HepG2 (cell line): ENCODE measurements at regions not wholly inside any gene's neighbourhood (a gene's known extent, or its start where the extent isn't known, plus 50 kb on each side); places are given as distances from the start of the nearest gene placed in this dataset.

Experiments used
- ATAC-seq: fragments of 200-7000 bp; cut with Tn5 transposase; 3 replicates; pipeline ENCODE4 v1.9.1; 2020; ENCODE audit warnings: mild to moderate bottlenecking, moderate library complexity
- BruUV-seq: library from RNA; stranded (reverse); fragments of 400-500 nt; replicated peaks from 2 replicates; lab custom pipeline; 2021; lab: Mats Ljungman, UMichigan
- CTCF ChIA-PET: fragments of 300-600 bp; formaldehyde crosslinking; extraction: SDS; loops from one replicate; lab custom pipeline; 2021; ENCODE audit warnings: low total read pairs, inconsistent platforms, low intra/inter-chr PET ratio; lab: Yijun Ruan, JAX
- POLR2A ChIA-PET: fragments of 350-600 bp; sonication (Branson Sonifier 250); formaldehyde crosslinking; loops from one replicate; lab custom pipeline; 2020; ENCODE audit warnings: antibody characterized with exemption, inconsistent platforms; lab: Yijun Ruan, JAX
- DNase-seq: peaks from one replicate; pipeline ENCODE4 v3.0.0-alpha.2; 2015; ENCODE audit warnings: low spot score
- FAIRE-seq: peaks from 3 replicates; lab custom pipeline; 2011; peaks lifted over from hg19 to GRCh38; lab: Jason Lieb, UNC
- H2AFZ ChIP-seq: one replicate; pipeline ENCODE4 v1.6.1; 2011; ENCODE audit warnings: low read length, inconsistent platforms
- H3K27ac ChIP-seq: fragments of 300-600 bp; 3 replicates; pipeline ENCODE4 v1.8.0; 2011; ENCODE audit warnings: mixed run types, mild to moderate bottlenecking, mixed read lengths, low read length, inconsistent platforms; ENCODE audit not compliant: insufficient read depth; ENCODE audit errors: extremely low read length
- H3K27me3 ChIP-seq, 2 experiments: fragments of 200-600 bp in 1 of 2; 2 replicates in 1 of 2; 3 replicates in 1 of 2; pipeline versions ENCODE4 v1.6.0 to v1.8.0; 2011; ENCODE audit warnings: low read length in 2 of 2, mild to moderate bottlenecking in 2 of 2, moderate library complexity in 2 of 2, inconsistent platforms in 1 of 2; ENCODE audit not compliant: insufficient read depth in 2 of 2, control insufficient read depth in 1 of 2
- H3K36me3 ChIP-seq, 2 experiments: fragments of 200-600 bp in 1 of 2; replicated peaks in 1 of 2; 2 replicates in 1 of 2; 3 replicates in 1 of 2; pipeline versions ENCODE4 v1.5.1 to v1.8.0; 2011; ENCODE audit warnings: low read length in 2 of 2, inconsistent platforms in 1 of 2; ENCODE audit not compliant: insufficient read depth in 2 of 2, control insufficient read depth in 1 of 2
- H3K4me1 ChIP-seq: 2 replicates; pipeline ENCODE4 v1.5.1; 2012; ENCODE audit warnings: low read length, inconsistent platforms; ENCODE audit not compliant: insufficient read depth
- H3K4me2 ChIP-seq: 2 replicates; pipeline ENCODE4 v1.6.0; 2011; ENCODE audit warnings: low read depth, low read length, inconsistent platforms
- H3K4me3 ChIP-seq, 3 experiments: fragments of 200-600 bp in 1 of 3; sonication (generic), shearing (Covaris generic) in 1 of 3; replicated peaks in 1 of 3; 2 replicates each; pipeline ENCODE4 v1.5.1; 2011 to 2016; ENCODE audit warnings: low read length in 3 of 3, inconsistent platforms in 2 of 3, low read depth in 2 of 3, mild to moderate bottlenecking in 2 of 3, control low read depth in 1 of 3, mixed read lengths in 1 of 3; ENCODE audit not compliant: insufficient read depth in 1 of 3
- H3K79me2 ChIP-seq: one replicate; pipeline ENCODE4 v1.6.1; 2011; ENCODE audit warnings: low read length, inconsistent platforms; ENCODE audit not compliant: insufficient read depth
- H3K9ac ChIP-seq: 2 replicates; pipeline ENCODE4 v1.6.0; 2011; ENCODE audit warnings: mild to moderate bottlenecking, low read depth, low read length, inconsistent platforms; ENCODE audit not compliant: insufficient read depth
- H3K9me3 ChIP-seq: 2 replicates; pipeline ENCODE4 v1.5.1; 2012; ENCODE audit warnings: mild to moderate bottlenecking, low read length
- H4K20me1 ChIP-seq: 2 replicates; pipeline ENCODE4 v1.6.0; 2011; ENCODE audit warnings: inconsistent platforms, mild to moderate bottlenecking, low read length, moderate library complexity; ENCODE audit not compliant: insufficient read depth
- ARID2 ChIP-seq: sonication (generic); formaldehyde crosslinking; IDR thresholded peaks from 2 replicates; pipeline ENCODE4 v1.8.1; 2022; ENCODE audit warnings: mild to moderate bottlenecking, missing genetic modification reagents, borderline replicate concordance
- EEA1 ChIP-seq: sonication (generic); formaldehyde crosslinking; IDR thresholded peaks from 2 replicates; pipeline ENCODE4 v1.5.1; 2020; ENCODE audit warnings: mild to moderate bottlenecking, missing genetic modification reagents, borderline replicate concordance
- KDM2A ChIP-seq: sonication (generic); formaldehyde crosslinking; IDR thresholded peaks from 2 replicates; pipeline ENCODE4 v1.4.0; 2020; ENCODE audit warnings: low read depth, missing genetic modification reagents, borderline replicate concordance
- MBNL3 ChIP-seq: fragments of 250-450 bp; sonication (Bioruptor Pico); conservative IDR thresholded peaks from 2 replicates; pipeline ENCODE4 v1.8.0; 2022; ENCODE audit warnings: mild to moderate bottlenecking, inconsistent platforms
- MTERF4 ChIP-seq: sonication (generic); formaldehyde crosslinking; IDR thresholded peaks from 2 replicates; pipeline ENCODE4 v1.8.0; 2023; ENCODE audit warnings: mild to moderate bottlenecking, missing genetic modification reagents
- PHF20 ChIP-seq: sonication (generic); formaldehyde crosslinking; IDR thresholded peaks from 2 replicates; pipeline ENCODE4 v1.5.0; 2020; ENCODE audit warnings: mild to moderate bottlenecking, missing genetic modification reagents
- SRSF1 ChIP-seq: fragments of 200-400 bp; formaldehyde crosslinking; optimal IDR thresholded peaks from 2 replicates; pipeline ENCODE3; 2017; ENCODE audit warnings: mild to moderate bottlenecking, low read depth, low read length, moderate library complexity
- ZBTB49 ChIP-seq: sonication (generic); formaldehyde crosslinking; IDR thresholded peaks from 2 replicates; pipeline ENCODE4 v1.4.0; 2020; ENCODE audit warnings: missing genetic modification reagents, borderline replicate concordance
- ZFP82 ChIP-seq: sonication (generic); formaldehyde crosslinking; IDR thresholded peaks from 2 replicates; pipeline ENCODE4 v1.5.1; 2020; ENCODE audit warnings: mild to moderate bottlenecking, missing genetic modification reagents, borderline replicate concordance
- ZFP90 ChIP-seq: sonication (generic); formaldehyde crosslinking; IDR thresholded peaks from 2 replicates; pipeline ENCODE4 v1.8.0; 2022; ENCODE audit warnings: missing genetic modification reagents, mild to moderate bottlenecking, inconsistent platforms, borderline replicate concordance
- ZNF496 ChIP-seq: sonication (generic); formaldehyde crosslinking; IDR thresholded peaks from 2 replicates; pipeline ENCODE4 v1.8.1; 2023; ENCODE audit warnings: mild to moderate bottlenecking, moderate library complexity, missing genetic modification reagents; ENCODE audit not compliant: insufficient replicate concordance
- ZNF703 ChIP-seq: sonication (generic); formaldehyde crosslinking; IDR thresholded peaks from 2 replicates; pipeline ENCODE4 v1.5.1; 2020; ENCODE audit warnings: missing genetic modification reagents, mild to moderate bottlenecking, moderate library complexity, borderline replicate concordance
- WGBS: methylation state at CpG from one replicate; pipeline ENCODE4 v1.1.6; 2017; ENCODE audit warnings: low lambda C conversion rate; 5-methylcytosine and 5-hydroxymethylcytosine counted together
- in situ Hi-C: cut with HindIII; loops from 2 replicates; pipeline ENCODE4 v1.10.0; 2017; ENCODE audit warnings: low pct_unique_long_range_greater_than_20kb; ENCODE audit not compliant: extremely low pct_ligation_motif_present
- intact Hi-C: fragments of 100-400 bp; cut with micrococcal nuclease; formaldehyde crosslinking; loops from one replicate; pipeline ENCODE4 v1.10.0; 2022; ENCODE audit not compliant: unreplicated experiment

- BruUV-seq = no TSS peak
- no peak for DNase-seq
- TF ChIP-seq ZFP82 (CRISPR knock-in tag) = no peak
- no peak for TF ChIP-seq MTERF4 (CRISPR knock-in tag)
- TF ChIP-seq ZFP90 (CRISPR knock-in tag) = no peak
- no peak for TF ChIP-seq ZNF496
- no peak overlapping the region for H3K27ac ChIP-seq
- H3K4me3 ChIP-seq = no peak overlapping the region
- ChIA-PET POLR2A (no interaction called here), CTCF (no interaction called here)
- no peaks in the 10 kb centered on the region for H3K79me2 ChIP-seq
- FAIRE-seq = no peak
- H3K36me3 ChIP-seq = no peaks in the 10 kb centered on the region
- 0% methylated on average over 2 of the region's 2 CpGs for WGBS
- intact Hi-C loops (no loop called here), in situ Hi-C loops (no loop called here)
- H3K4me2 ChIP-seq = no peak overlapping the region
- H3K9me3 ChIP-seq = no peaks in the 10 kb centered on the region
- no peak overlapping the region for H2AFZ ChIP-seq
- no peak for ATAC-seq
- H3K27me3 ChIP-seq = no peaks in the 10 kb centered on the region
- H3K9ac ChIP-seq = no peak overlapping the region
- no peaks in the 10 kb centered on the region for H4K20me1 ChIP-seq
- H3K4me1 ChIP-seq = no peaks in the 10 kb centered on the region
Observed at GRCh38 chrX:149322316-149322715, 182.8 kb downstream of the IDS start.

- no peaks in the 10 kb centered on the region for H3K9me3 ChIP-seq
- TF ChIP-seq ARID2 (CRISPR knock-in tag) (no peak), ZNF703 (no peak), EEA1 (CRISPR knock-in tag) (no peak), MBNL3 (CRISPR knock-in tag) (no peak), PHF20 (no peak), ZBTB49 (no peak), SRSF1 (no peak), KDM2A (CRISPR knock-in tag) (no peak)
Observed at GRCh38 chrX:149313871-149314371, 191.2 kb downstream of the IDS start.

More at GRCh38 chrX:149313871-149314371, 191.2 kb downstream of the IDS start:
- Histone ChIP-seq H3K4me1 (no peaks in the 10 kb centered on the region), H4K20me1 (no peaks in the 10 kb centered on the region), H3K4me3 (no peak overlapping the region), H3K4me2 (no peak overlapping the region), H3K27me3 (no peaks in the 10 kb centered on the region), H3K9ac (no peak overlapping the region), H3K27ac (no peak overlapping the region), H2AFZ (no peak overlapping the region), H3K79me2 (no peaks in the 10 kb centered on the region), H3K36me3 (no peaks in the 10 kb centered on the region)
- intact Hi-C loops (no loop called here), in situ Hi-C loops (no loop called here)
- ATAC-seq (no peak), DNase-seq (no peak), FAIRE-seq (no peak)
- WGBS = 0% methylated on average over 6 of the region's 11 CpGs
- no TSS peak for BruUV-seq
- POLR2A ChIA-PET = no interaction called here
- CTCF ChIA-PET = no interaction called here
